Ovary (tissue), 7 donors: ENCODE measurements at regions not wholly inside any gene's neighbourhood (a gene's known extent, or its start where the extent isn't known, plus 50 kb on each side); places are given as distances from the start of the nearest gene placed in this dataset.

Experiments
- DNase-seq, 5 donors: peaks; one replicate each; pipeline ENCODE4 v3.0.0-alpha.2; 2019 to 2020
- H3K27ac ChIP-seq, 2 donors: fragments of 200-600 bp; one replicate each; pipeline versions ENCODE4 v1.5.1 to v1.8.0; 2019 to 2022
- H3K27me3 ChIP-seq: fragments of 200-600 bp; one replicate; pipeline ENCODE4 v1.8.0; 2022
- H3K36me3 ChIP-seq: fragments of 200-600 bp; sonication (generic); one replicate; pipeline ENCODE4 v1.5.1; 2019
- H3K4me1 ChIP-seq: one replicate; pipeline ENCODE4 v1.8.1; 2013; ENCODE audit warnings: mild to moderate bottlenecking, moderate library complexity; ENCODE audit not compliant: insufficient read depth
- H3K4me3 ChIP-seq: fragments of 200-600 bp; sonication (generic); one replicate; pipeline ENCODE4 v1.5.1; 2017
- H3K9me3 ChIP-seq, 2 donors: fragments of 200-600 bp in 1 of 2; sonication (generic) in 1 of 2; one replicate each; pipeline versions ENCODE4 v1.5.1 to v1.8.1; 2013 to 2019; ENCODE audit warnings: mild to moderate bottlenecking in 1 of 2, moderate library complexity in 1 of 2
- EP300 ChIP-seq: sonication (generic); formaldehyde crosslinking; IDR thresholded peaks from one replicate; pipeline ENCODE4 v1.6.1; 2017; ENCODE audit warnings: antibody characterized with exemption
- POLR2A ChIP-seq: fragments of 450-650 bp; IDR thresholded peaks from one replicate; pipeline ENCODE4 v1.6.1; 2017; ENCODE audit warnings: antibody characterized with exemption, mild to moderate bottlenecking, moderate library complexity
- WGBS, 3 donors: extraction: QIAGEN DNeasy Blood & Tissue Kit in 1 of 3; methylation state at CpG; one replicate each; pipeline versions ENCODE4 v1.1.5 to v1.1.7; 2013 to 2017; 5-methylcytosine and 5-hydroxymethylcytosine counted together
- intact Hi-C, 4 donors: fragments of 100-400 bp; cut with DNase I; formaldehyde crosslinking; loops; one replicate each; pipeline versions ENCODE4 v1.11.0 to v1.15.1; 2022 to 2023
- TF ChIP-seq, protein P1 (sequence below), 3 donors: fragments of 450-650 bp in 2 of 3; fragments of 200-600 bp in 1 of 3; IDR thresholded peaks; one replicate each; pipeline versions ENCODE4 v1.5.1 to v1.8.0; 2016 to 2022; ENCODE audit warnings: antibody characterized with exemption in 3 of 3, mild to moderate bottlenecking in 1 of 3
- donor health status: DM: no; HTN: no; CAD: no; lungs with moderate emphysema.
- donor health status: DM: no; HTN: no; CAD: no.
- donor health status: Bipolar disorder and iron deficiency.
- donor health status: DM: no; HTN: no; CAD: no.
- donor health status: DM: yes; HTN: yes; CAD: no.

DNA sequence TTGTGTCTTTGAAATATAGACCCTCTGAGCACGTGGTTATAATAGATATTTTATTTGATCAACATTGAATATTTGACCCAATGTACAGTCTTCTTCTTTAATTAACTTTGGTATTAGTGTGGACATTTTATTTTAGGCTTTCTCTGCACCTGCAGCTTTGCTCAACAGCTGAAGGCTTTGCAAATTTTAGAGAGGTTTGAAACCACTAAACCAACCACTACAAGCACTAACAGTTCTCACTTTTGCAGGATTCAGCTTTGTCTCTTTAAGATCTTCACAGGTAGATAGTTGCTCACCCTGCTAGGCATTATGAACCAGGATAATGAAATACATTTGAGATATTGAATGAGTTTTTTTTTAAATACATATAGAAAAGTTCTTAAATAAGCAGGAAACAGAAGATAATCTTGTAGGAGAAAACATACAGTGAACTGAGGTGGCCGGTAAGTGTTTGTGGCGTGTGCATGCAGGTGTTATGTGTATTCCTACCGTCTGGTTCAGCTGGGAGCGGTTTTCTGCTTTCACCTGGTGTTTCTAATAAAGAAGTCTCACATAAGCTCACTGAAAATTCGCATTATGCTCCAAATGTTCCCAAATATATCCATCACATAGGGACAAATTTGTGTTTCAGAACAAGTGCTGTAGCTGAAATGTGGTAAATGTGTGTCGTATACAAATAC, 1508.3 kb upstream of the TENM3 start:
- Histone ChIP-seq H3K27me3 (no peaks in the 10 kb centered on the region), H3K4me1 (no peaks in the 10 kb centered on the region), H3K27ac (no peak overlapping the region), H3K4me3 (no peak overlapping the region), H3K36me3 (no peaks in the 10 kb centered on the region), H3K9me3 (no peaks in the 10 kb centered on the region)
- 76 to 81% (median 78%) methylated on average over 7 of the region's 7 CpGs for WGBS, 3 donors
- intact Hi-C loops: no loop called here
- DNase-seq: no peak
- TF ChIP-seq, protein P1, sequence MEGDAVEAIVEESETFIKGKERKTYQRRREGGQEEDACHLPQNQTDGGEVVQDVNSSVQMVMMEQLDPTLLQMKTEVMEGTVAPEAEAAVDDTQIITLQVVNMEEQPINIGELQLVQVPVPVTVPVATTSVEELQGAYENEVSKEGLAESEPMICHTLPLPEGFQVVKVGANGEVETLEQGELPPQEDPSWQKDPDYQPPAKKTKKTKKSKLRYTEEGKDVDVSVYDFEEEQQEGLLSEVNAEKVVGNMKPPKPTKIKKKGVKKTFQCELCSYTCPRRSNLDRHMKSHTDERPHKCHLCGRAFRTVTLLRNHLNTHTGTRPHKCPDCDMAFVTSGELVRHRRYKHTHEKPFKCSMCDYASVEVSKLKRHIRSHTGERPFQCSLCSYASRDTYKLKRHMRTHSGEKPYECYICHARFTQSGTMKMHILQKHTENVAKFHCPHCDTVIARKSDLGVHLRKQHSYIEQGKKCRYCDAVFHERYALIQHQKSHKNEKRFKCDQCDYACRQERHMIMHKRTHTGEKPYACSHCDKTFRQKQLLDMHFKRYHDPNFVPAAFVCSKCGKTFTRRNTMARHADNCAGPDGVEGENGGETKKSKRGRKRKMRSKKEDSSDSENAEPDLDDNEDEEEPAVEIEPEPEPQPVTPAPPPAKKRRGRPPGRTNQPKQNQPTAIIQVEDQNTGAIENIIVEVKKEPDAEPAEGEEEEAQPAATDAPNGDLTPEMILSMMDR (IDR thresholded peaks at IDR 0.05): no peak
- TF ChIP-seq POLR2A (no peak), EP300 (no peak)

DNA sequence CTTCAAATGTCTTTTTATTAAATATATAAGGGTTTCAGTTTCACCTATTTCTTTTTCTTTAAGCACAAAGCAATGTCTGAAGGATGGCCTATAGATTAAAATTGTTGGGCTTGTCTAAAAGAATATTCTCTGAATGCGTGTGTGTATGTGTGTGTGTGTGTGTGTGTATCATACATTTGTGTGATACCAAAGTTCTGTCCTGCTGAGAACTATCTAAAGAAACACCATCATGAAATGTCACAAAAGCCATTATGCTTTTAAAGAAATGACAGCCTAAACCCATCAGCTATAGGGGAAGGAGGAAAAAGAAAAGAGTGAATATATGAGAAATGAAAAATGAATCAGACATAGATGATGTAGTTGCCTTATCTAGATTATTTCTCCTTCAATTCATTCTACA, 1501.5 kb upstream of the TENM3 start:
- H3K27ac ChIP-seq: no peak overlapping the region
- 59 to 70% (median 63%) methylated on average over 1 of the region's 1 CpG for WGBS, 3 donors
- no peaks in the 10 kb centered on the region for H3K36me3 ChIP-seq

DNA sequence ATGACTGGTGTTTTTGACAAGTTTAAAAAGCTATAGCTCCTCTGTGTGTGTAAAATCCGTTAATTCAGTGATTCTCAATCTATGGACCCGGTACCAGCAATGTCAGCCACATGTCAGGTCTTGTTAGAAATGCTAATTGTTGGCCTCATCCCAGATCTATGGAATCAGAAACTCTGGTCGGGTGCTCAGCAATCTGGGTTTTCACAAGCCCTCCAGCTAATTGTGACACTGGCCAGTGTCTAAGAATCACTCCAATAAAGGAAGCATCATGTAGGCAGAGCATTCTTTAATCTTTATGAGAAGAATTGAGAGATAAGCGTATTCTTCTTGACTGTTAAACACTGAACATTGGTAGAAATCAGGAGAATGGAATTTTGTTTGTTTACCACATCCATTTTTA, 1498.2 kb upstream of the TENM3 start:
- H3K36me3 ChIP-seq: no peaks in the 10 kb centered on the region
- H3K4me3 ChIP-seq: no peak overlapping the region
- no peaks in the 10 kb centered on the region for H3K27me3 ChIP-seq
- no peak for DNase-seq
- H3K4me1 ChIP-seq: no peaks in the 10 kb centered on the region
- intact Hi-C loops: no loop called here
- TF ChIP-seq POLR2A: no peak
- TF ChIP-seq, protein P1 (IDR thresholded peaks at IDR 0.05): no peak
- no peak overlapping the region for H3K27ac ChIP-seq
- 66 to 70% (median 69%) methylated on average over 4 of the region's 4 CpGs for WGBS, 3 donors
- H3K9me3 ChIP-seq: no peaks in the 10 kb centered on the region

More for the DNA sequence above, 1501.5 kb upstream of the TENM3 start:
- intact Hi-C loops: no loop called here
- H3K27me3 ChIP-seq: no peaks in the 10 kb centered on the region
- no peak overlapping the region for H3K4me3 ChIP-seq
- TF ChIP-seq POLR2A (no peak), EP300 (no peak)
- TF ChIP-seq, protein P1 (IDR thresholded peaks at IDR 0.05): no peak
- no peaks in the 10 kb centered on the region for H3K9me3 ChIP-seq
- H3K4me1 ChIP-seq: no peaks in the 10 kb centered on the region
- no peak for DNase-seq

DNA sequence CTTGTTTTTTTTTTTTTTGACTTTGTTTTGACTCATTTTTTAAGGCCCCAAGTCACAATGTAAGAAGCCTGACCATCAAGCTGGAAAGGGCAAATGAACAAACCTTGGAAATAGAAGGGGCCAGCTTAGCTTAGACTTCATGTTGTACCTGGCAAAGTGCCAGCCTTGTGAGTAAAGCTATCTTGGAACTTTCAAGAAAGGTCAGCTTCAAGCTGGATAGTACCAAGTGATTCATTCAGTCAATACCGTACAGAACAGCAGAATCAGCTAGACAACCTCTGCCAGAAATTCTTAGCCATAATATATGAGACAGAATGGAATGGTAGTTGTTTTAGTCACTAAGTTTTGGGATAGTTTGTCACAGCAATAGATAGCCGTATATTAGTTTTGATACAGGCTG, 1492.2 kb upstream of the TENM3 start:
- Histone ChIP-seq H3K4me3 (no peak overlapping the region), H3K27ac (no peak overlapping the region), H3K9me3 (no peaks in the 10 kb centered on the region), H3K36me3 (no peaks in the 10 kb centered on the region), H3K27me3 (no peaks in the 10 kb centered on the region), H3K4me1 (no peaks in the 10 kb centered on the region)
- intact Hi-C loops: no loop called here
- DNase-seq: no peak
- no peak for TF ChIP-seq POLR2A
- TF ChIP-seq, protein P1 (IDR thresholded peaks at IDR 0.05): no peak
- TF ChIP-seq EP300: no peak
- WGBS, 3 donors: 66 to 82% (median 73%) methylated on average over 2 of the region's 2 CpGs
